Hepatocyte (in vitro differentiated cells): ENCODE measurements at regions not wholly inside any gene's neighbourhood (a gene's known extent, or its start where the extent isn't known, plus 50 kb on each side); places are given as distances from the start of the nearest gene placed in this dataset.

Source experiments
- DNase-seq: peaks from one replicate; pipeline ENCODE4 v3.0.0-alpha.2; 2016; ENCODE audit warnings: low spot score
- H2AFZ ChIP-seq: fragments of 200-600 bp; sonication (generic); 2 replicates; pipeline ENCODE4 v1.6.0; 2016; ENCODE audit warnings: antibody characterized with exemption, mild to moderate bottlenecking
- H3K27ac ChIP-seq: fragments of 200-600 bp; sonication (generic); 2 replicates; pipeline ENCODE4 v1.5.1; 2016; ENCODE audit warnings: mild to moderate bottlenecking
- H3K27me3 ChIP-seq: fragments of 200-600 bp; sonication (generic); 2 replicates; pipeline ENCODE4 v1.6.1; 2016
- H3K36me3 ChIP-seq: fragments of 200-600 bp; sonication (generic); replicated peaks from 2 replicates; pipeline ENCODE4 v1.5.1; 2016; ENCODE audit warnings: low read depth; ENCODE audit not compliant: insufficient read depth
- H3K4me1 ChIP-seq: fragments of 200-600 bp; sonication (generic); 2 replicates; pipeline ENCODE4 v1.5.1; 2016; ENCODE audit warnings: mild to moderate bottlenecking, moderate library complexity; ENCODE audit not compliant: insufficient read depth
- H3K4me2 ChIP-seq: fragments of 200-600 bp; sonication (generic); 2 replicates; pipeline ENCODE4 v1.6.0; 2016
- H3K4me3 ChIP-seq: fragments of 200-600 bp; sonication (generic); 2 replicates; pipeline ENCODE4 v1.5.1; 2016; ENCODE audit warnings: mild to moderate bottlenecking
- H3K79me2 ChIP-seq: fragments of 200-600 bp; sonication (generic); 2 replicates; pipeline ENCODE4 v1.6.0; 2017; ENCODE audit warnings: mild to moderate bottlenecking
- H3K9me2 ChIP-seq: fragments of 200-600 bp; sonication (generic); replicated peaks from 2 replicates; pipeline ENCODE4 v1.6.0; 2017; ENCODE audit warnings: mild to moderate bottlenecking; ENCODE audit not compliant: insufficient read depth
- H3K9me3 ChIP-seq: fragments of 200-600 bp; sonication (generic); 2 replicates; pipeline ENCODE4 v1.5.1; 2016; ENCODE audit warnings: low read depth, mild to moderate bottlenecking
- H4K20me1 ChIP-seq: fragments of 200-600 bp; sonication (generic); 2 replicates; pipeline ENCODE4 v1.6.0; 2016; ENCODE audit warnings: mild to moderate bottlenecking; ENCODE audit not compliant: insufficient read depth, poor library complexity, severe bottlenecking
- EZH2 ChIP-seq: fragments of 200-600 bp; sonication (generic); IDR thresholded peaks from 2 replicates; pipeline ENCODE4 v1.6.1; 2016; ENCODE audit warnings: antibody characterized with exemption, mild to moderate bottlenecking, borderline replicate concordance
- EZH2phosphoT487 ChIP-seq: fragments of 200-600 bp; sonication (generic); IDR thresholded peaks from one replicate; pipeline ENCODE4 v1.6.1; 2018; ENCODE audit warnings: antibody characterized with exemption, mild to moderate bottlenecking, low read depth, moderate library complexity; ENCODE audit not compliant: unreplicated experiment, severe bottlenecking
- WGBS: methylation state at CpG from one replicate; pipeline ENCODE4 v1.1.6; 2016; ENCODE audit warnings: low lambda C conversion rate; ENCODE audit errors: missing lambda C conversion rate; 5-methylcytosine and 5-hydroxymethylcytosine counted together
- TF ChIP-seq, protein P1 (sequence below): fragments of 200-600 bp; sonication (generic); IDR thresholded peaks from 2 replicates; pipeline ENCODE4 v1.5.1; 2016; ENCODE audit warnings: antibody characterized with exemption, mild to moderate bottlenecking; ENCODE audit not compliant: poor library complexity

DNA sequence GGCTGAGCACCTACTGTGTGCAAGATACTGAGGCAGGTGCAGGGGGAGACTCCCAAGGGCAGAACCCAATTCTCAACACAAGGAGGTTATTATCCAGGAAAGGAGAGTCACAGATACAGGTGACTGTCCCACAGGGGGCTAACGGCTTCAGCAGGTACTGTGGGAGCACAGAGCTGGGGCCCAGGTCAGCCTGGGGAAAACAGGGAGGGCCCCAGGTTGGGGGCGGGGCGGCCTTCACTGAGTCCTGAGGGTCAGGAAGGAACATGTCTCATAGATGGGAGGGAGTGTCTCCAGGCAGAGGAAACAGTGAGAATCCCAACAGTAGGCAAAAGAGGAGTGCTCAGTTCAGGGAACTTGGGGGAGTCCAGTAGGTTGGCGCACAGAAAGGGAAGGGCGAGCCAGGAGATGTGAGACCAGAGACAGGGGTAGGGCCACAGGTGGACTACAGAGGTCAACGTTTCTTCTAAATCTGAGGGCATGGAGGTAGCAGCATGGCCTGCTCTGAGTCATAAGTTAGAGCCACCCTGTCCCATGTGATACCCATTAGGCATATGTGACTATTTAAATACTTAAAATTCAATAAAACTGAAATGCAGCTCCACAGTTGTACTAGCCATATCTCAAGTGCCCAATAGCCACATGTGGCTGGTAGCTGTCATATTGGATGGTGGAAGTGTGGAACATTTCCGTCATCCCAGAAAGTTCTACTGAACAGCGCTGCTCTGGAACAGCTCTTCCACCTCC, 157.2 kb downstream of the TTC32 start:
- Histone ChIP-seq H4K20me1 (no peaks in the 10 kb centered on the region), H3K27ac (no peak overlapping the region), H3K36me3 (no peaks in the 10 kb centered on the region), H3K4me3 (no peak overlapping the region), H3K4me2 (no peak overlapping the region), H3K4me1 (no peaks in the 10 kb centered on the region), H3K27me3 (no peaks in the 10 kb centered on the region), H3K9me2 (no peaks in the 10 kb centered on the region), H3K79me2 (no peaks in the 10 kb centered on the region), H3K9me3 (no peaks in the 10 kb centered on the region), H2AFZ (no peak overlapping the region)
- no peak for TF ChIP-seq EZH2
- TF ChIP-seq, protein P1, sequence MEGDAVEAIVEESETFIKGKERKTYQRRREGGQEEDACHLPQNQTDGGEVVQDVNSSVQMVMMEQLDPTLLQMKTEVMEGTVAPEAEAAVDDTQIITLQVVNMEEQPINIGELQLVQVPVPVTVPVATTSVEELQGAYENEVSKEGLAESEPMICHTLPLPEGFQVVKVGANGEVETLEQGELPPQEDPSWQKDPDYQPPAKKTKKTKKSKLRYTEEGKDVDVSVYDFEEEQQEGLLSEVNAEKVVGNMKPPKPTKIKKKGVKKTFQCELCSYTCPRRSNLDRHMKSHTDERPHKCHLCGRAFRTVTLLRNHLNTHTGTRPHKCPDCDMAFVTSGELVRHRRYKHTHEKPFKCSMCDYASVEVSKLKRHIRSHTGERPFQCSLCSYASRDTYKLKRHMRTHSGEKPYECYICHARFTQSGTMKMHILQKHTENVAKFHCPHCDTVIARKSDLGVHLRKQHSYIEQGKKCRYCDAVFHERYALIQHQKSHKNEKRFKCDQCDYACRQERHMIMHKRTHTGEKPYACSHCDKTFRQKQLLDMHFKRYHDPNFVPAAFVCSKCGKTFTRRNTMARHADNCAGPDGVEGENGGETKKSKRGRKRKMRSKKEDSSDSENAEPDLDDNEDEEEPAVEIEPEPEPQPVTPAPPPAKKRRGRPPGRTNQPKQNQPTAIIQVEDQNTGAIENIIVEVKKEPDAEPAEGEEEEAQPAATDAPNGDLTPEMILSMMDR: no peak
- TF ChIP-seq EZH2phosphoT487: no peak
- DNase-seq: no peak
- WGBS: 93% methylated on average over 8 of the region's 8 CpGs

DNA sequence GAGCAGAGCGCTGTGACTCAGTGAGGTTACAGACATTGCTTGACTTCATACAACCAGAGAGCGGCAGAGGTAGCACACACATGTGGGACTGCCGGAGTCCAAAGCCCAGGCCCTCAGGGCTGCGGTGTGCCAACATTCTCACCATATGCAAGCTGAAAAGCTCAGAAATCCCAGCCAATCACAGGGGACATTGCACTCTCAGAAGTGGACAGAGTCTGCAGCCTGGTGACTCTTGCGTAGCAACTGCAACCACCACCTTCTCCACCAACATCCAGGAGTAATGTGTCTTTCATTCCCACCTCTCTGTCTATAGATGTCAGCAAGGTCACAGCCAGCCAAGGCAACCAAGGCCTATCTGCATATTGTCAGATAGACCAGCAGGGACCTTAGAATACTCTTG, 158.1 kb downstream of the TTC32 start:
- Histone ChIP-seq H4K20me1 (no peaks in the 10 kb centered on the region), H3K79me2 (no peaks in the 10 kb centered on the region), H2AFZ (no peak overlapping the region), H3K9me3 (no peaks in the 10 kb centered on the region), H3K4me3 (no peak overlapping the region), H3K36me3 (no peaks in the 10 kb centered on the region), H3K27ac (no peak overlapping the region), H3K9me2 (no peaks in the 10 kb centered on the region), H3K4me1 (no peaks in the 10 kb centered on the region), H3K27me3 (no peaks in the 10 kb centered on the region), H3K4me2 (no peak overlapping the region)
- no peak for DNase-seq
- TF ChIP-seq, protein P1: no peak
- TF ChIP-seq EZH2 (no peak), EZH2phosphoT487 (no peak)
- 94% methylated on average over 5 of the region's 5 CpGs for WGBS

DNA sequence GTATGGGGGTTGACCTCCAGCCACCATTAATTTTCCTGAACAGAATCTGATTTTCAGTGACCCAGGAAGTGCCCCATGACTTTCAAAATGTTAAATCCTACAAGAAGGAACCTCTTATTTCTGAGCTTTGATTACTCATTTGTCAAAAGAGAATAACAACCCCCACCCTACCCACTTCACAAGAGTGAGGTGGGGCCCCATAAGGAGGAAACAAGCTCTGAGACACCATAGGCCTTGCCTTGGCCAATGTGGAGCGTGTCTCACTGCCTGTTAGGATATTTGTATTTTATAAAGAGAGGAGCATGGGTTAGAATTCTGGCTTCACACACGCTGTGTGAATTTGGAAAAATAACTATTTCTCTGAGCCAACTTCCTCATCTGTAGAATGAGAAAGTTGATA, 158.9 kb downstream of the TTC32 start:
- H3K4me2 ChIP-seq: no peak overlapping the region
- TF ChIP-seq, protein P1: no peak
- no peak for TF ChIP-seq EZH2
- no peak for TF ChIP-seq EZH2phosphoT487
- no peaks in the 10 kb centered on the region for H3K27me3 ChIP-seq
- no peak overlapping the region for H3K27ac ChIP-seq
- H2AFZ ChIP-seq: no peak overlapping the region
- WGBS: 93% methylated on average over 2 of the region's 2 CpGs
- DNase-seq: no peak
- H3K79me2 ChIP-seq: no peaks in the 10 kb centered on the region
- no peaks in the 10 kb centered on the region for H3K9me3 ChIP-seq
- no peaks in the 10 kb centered on the region for H3K9me2 ChIP-seq
- no peak overlapping the region for H3K4me3 ChIP-seq
- no peaks in the 10 kb centered on the region for H3K4me1 ChIP-seq
- no peaks in the 10 kb centered on the region for H4K20me1 ChIP-seq
- H3K36me3 ChIP-seq: no peaks in the 10 kb centered on the region
